Fibroblast of the aortic adventitia (primary cell): ENCODE measurements at regions not wholly inside any gene's neighbourhood (a gene's known extent, or its start where the extent isn't known, plus 50 kb on each side); places are given as distances from the start of the nearest gene placed in this dataset.

Source experiments
- DNase-seq: peaks from one replicate; pipeline ENCODE4 v3.0.0-alpha.2; 2010; ENCODE audit warnings: low read depth
- H3K4me3 ChIP-seq: 2 replicates; pipeline ENCODE4 v1.5.1; 2011; ENCODE audit warnings: low read depth, mild to moderate bottlenecking, control low read depth, low read length, moderate library complexity
- TF ChIP-seq, protein P1 (sequence below): IDR thresholded peaks from 2 replicates; pipeline ENCODE4 v1.5.1; 2011; ENCODE audit warnings: mild to moderate bottlenecking, low read length, control low read depth, inconsistent platforms; ENCODE audit not compliant: insufficient read depth

GRCh38 chr4:165714650-165715049 lies 158.4 kb upstream of the TLL1 start:
- TF ChIP-seq, protein P1, sequence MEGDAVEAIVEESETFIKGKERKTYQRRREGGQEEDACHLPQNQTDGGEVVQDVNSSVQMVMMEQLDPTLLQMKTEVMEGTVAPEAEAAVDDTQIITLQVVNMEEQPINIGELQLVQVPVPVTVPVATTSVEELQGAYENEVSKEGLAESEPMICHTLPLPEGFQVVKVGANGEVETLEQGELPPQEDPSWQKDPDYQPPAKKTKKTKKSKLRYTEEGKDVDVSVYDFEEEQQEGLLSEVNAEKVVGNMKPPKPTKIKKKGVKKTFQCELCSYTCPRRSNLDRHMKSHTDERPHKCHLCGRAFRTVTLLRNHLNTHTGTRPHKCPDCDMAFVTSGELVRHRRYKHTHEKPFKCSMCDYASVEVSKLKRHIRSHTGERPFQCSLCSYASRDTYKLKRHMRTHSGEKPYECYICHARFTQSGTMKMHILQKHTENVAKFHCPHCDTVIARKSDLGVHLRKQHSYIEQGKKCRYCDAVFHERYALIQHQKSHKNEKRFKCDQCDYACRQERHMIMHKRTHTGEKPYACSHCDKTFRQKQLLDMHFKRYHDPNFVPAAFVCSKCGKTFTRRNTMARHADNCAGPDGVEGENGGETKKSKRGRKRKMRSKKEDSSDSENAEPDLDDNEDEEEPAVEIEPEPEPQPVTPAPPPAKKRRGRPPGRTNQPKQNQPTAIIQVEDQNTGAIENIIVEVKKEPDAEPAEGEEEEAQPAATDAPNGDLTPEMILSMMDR, result no peak
- no peak for DNase-seq
- H3K4me3 ChIP-seq, result no peak overlapping the region

DNA sequence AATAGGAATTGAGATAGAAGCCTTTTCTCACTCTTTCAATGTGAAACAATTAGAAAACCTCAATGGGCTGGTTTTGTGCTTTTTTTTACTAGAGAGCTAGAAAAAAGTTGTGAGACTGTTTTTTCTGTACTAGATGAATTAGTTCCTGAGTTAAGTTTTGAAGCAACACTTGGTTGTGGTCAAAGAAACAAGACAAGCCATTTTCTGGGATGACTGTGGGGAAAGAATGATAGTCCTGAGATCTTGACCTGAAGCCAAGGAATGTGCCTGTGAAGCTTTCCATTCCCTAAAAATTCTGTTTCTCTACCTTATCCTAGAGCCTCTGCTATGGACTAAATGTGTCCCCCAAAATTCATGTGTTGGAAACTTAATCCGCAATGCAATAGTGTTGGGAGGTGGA lies 157.8 kb upstream of the TLL1 start:
- peak; percentile 46 for DNase-seq
- no peak overlapping the region for H3K4me3 ChIP-seq
- TF ChIP-seq, protein P1, result no peak

- peak; percentile 45 for DNase-seq
- H3K4me3 ChIP-seq, result no peak overlapping the region
- TF ChIP-seq, protein P1, result no peak
Measured at GRCh38 chr4:165715989-165716388, 157.0 kb upstream of the TLL1 start.

DNA sequence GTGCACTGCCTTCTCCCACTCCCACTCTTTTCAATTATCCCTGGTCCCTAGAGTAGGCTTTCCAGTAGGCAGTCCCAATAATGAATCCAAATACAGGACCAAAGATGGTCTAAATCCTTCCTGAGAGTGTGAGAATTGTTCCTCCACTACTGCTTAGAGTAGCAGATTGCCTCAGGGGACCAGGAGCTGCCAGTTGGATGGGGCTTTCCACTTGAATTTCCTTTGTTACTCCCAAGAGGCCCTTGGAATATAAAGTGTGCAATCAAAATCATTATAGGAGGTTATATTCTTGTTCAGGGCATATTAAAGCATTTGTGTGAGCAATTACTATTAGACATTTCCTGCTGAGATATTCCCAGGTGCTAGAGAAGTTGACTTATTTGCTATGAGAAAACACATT lies 156.6 kb upstream of the TLL1 start:
- no peak overlapping the region for H3K4me3 ChIP-seq
- DNase-seq, result peak; percentile 19
- TF ChIP-seq, protein P1, result no peak

DNA sequence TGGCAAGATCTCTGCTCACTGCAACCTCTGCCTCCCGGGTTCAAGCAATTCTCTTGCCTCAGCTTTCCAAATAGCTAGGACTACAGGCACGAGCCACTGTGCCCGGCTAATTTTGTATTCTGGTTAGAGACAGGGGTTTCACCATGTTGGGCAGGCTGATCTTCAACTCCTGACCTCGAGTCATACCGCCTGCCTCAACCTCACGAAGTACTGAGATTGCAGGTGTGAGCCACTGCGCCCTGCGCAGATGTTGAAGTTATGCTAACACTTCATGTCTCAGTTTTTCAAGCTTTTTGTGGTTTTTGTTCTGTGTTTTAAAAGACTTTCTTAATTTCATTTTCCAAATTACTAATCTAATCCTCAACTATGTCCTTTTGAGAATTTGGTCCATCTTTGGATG lies 154.4 kb upstream of the TLL1 start:
- no peak overlapping the region for H3K4me3 ChIP-seq
- DNase-seq, result no peak
- TF ChIP-seq, protein P1, result no peak

DNA sequence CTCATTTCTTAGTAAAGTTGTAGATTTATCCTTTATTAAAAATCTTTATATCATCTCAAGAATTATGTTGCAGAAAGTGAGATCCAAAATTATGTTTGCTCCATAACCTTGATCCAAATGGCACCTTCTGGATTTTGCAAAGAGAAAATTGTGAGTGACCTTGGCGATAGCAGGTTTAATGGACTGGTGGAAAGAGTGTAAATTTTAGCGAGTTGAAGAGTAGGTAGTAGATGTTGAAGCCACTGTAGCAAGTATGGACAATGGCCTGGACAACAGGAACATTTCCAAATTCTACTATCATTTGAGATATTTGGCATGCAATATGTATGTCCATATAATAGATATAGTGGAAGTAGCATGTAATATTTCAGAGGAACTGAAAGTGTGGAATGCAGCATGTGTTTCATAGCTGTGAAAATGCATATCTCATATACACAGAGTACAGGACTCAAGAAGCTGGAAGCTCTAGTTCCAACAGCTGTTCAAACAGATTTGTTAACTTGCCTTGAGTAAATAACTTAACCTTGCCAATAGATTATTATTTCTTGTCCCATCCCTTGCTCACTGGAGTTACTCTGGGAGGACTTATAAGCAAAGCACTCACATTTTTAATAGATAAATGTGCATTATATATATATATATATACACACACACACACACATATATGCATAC lies 152.5 kb upstream of the TLL1 start:
- no peak for DNase-seq
- TF ChIP-seq, protein P1, result no peak
- H3K4me3 ChIP-seq, result no peak overlapping the region

GRCh38 chr4:165721815-165722214 lies 151.2 kb upstream of the TLL1 start:
- H3K4me3 ChIP-seq, result no peak overlapping the region
- DNase-seq, result no peak
- TF ChIP-seq, protein P1, result no peak
